MCF 10A (cell line): ENCODE measurements at regions not wholly inside any gene's neighbourhood (a gene's known extent, or its start where the extent isn't known, plus 50 kb on each side); places are given as distances from the start of the nearest gene placed in this dataset.

Experiments used
- BruUV-seq: library from RNA; stranded (reverse); fragments of 400-500 nt; replicated peaks from 2 replicates; lab custom pipeline; 2021; lab: Mats Ljungman, UMichigan
- CTCF ChIA-PET: fragments of 300-600 bp; sonication (Branson Sonifier 250); formaldehyde crosslinking; extraction: SDS; loops from one replicate; lab custom pipeline; 2021; ENCODE audit warnings: antibody characterized with exemption, inconsistent platforms; lab: Yijun Ruan, JAX
- POLR2A ChIA-PET: fragments of 300-600, 350-650 bp; sonication (Branson Sonifier 250); formaldehyde crosslinking; extraction: SDS; loops from one replicate; lab custom pipeline; 2020; ENCODE audit warnings: antibody characterized with exemption, inconsistent platforms; lab: Yijun Ruan, JAX
- DNase-seq: peaks from one replicate; pipeline ENCODE4 v3.0.0-alpha.2; 2018; ENCODE audit not compliant: unreplicated experiment
- H3K27ac Mint-ChIP-seq: one replicate; pipeline ENCODE4 v1.8.0; 2022; ENCODE audit warnings: mild to moderate bottlenecking, low read depth, mixed read lengths; ENCODE audit not compliant: unreplicated experiment
- H3K27me3 Mint-ChIP-seq: one replicate; pipeline ENCODE4 v1.8.0; 2022; ENCODE audit warnings: mixed read lengths; ENCODE audit not compliant: insufficient read depth, unreplicated experiment
- H3K36me3 Mint-ChIP-seq: one replicate; pipeline ENCODE4 v1.8.0; 2022; ENCODE audit warnings: mild to moderate bottlenecking, moderate library complexity, mixed read lengths; ENCODE audit not compliant: insufficient read depth, unreplicated experiment
- H3K4me1 Mint-ChIP-seq: one replicate; pipeline ENCODE4 v1.8.0; 2022; ENCODE audit warnings: mixed read lengths; ENCODE audit not compliant: insufficient read depth, unreplicated experiment
- H3K4me3 Mint-ChIP-seq: one replicate; pipeline ENCODE4 v1.8.0; 2022; ENCODE audit warnings: mild to moderate bottlenecking, moderate library complexity, mixed read lengths; ENCODE audit not compliant: unreplicated experiment
- H3K9me3 Mint-ChIP-seq: one replicate; pipeline ENCODE4 v1.8.0; 2022; ENCODE audit warnings: mixed read lengths; ENCODE audit not compliant: unreplicated experiment
- intact Hi-C: fragments of 100-400 bp; cut with micrococcal nuclease; formaldehyde crosslinking; loops from 2 replicates; pipeline ENCODE4 v1.14.1; 2022
- TF ChIP-seq, protein P1 (sequence below): fragments of 200-600 bp; IDR thresholded peaks from one replicate; pipeline ENCODE4 v1.8.0; 2022; ENCODE audit warnings: antibody characterized with exemption, mild to moderate bottlenecking; ENCODE audit not compliant: unreplicated experiment

DNA sequence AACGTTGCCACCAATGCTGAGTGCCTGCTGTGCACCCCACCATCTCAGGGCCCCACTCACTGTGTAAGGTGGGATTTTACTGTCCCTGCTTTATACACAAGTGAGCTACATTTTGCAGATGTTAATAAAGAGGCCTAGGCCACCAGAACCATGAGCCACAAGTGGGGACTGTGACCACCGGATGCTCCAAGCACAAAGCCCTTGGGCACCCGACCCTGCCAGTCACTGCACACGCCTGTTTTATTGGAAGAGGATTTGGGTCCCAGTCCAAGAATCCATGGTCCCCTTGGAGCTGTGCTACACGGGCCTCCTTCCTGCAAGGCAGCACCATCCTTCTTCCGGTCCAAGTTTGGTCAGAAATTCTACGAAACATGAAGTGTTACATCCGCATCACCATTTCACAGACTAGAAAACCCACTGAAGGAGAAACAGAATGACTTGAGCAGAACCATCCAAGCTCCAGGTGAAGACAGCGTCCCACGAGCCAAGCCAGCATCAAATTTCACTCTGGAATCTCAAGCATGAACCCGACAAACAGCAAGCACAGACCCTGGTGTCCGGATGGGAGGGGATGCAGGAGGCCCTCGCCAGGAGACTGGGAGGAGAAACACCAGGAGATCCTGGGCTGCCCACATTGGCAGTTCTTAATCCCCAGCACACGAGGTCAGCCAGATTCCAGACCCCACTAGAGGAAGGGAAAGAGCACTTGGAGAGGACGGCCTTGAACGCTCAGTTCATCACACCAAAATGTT is 226.9 kb downstream of the DLL1 start:
- Mint-ChIP-seq H3K4me1 (no peaks in the 10 kb centered on the region), H3K27ac (no peak overlapping the region), H3K4me3 (no peak overlapping the region), H3K27me3 (peaks cover 20% of the 10 kb centered on the region), H3K9me3 (no peaks in the 10 kb centered on the region), H3K36me3 (no peaks in the 10 kb centered on the region)
- BruUV-seq: no TSS peak
- TF ChIP-seq, protein P1, sequence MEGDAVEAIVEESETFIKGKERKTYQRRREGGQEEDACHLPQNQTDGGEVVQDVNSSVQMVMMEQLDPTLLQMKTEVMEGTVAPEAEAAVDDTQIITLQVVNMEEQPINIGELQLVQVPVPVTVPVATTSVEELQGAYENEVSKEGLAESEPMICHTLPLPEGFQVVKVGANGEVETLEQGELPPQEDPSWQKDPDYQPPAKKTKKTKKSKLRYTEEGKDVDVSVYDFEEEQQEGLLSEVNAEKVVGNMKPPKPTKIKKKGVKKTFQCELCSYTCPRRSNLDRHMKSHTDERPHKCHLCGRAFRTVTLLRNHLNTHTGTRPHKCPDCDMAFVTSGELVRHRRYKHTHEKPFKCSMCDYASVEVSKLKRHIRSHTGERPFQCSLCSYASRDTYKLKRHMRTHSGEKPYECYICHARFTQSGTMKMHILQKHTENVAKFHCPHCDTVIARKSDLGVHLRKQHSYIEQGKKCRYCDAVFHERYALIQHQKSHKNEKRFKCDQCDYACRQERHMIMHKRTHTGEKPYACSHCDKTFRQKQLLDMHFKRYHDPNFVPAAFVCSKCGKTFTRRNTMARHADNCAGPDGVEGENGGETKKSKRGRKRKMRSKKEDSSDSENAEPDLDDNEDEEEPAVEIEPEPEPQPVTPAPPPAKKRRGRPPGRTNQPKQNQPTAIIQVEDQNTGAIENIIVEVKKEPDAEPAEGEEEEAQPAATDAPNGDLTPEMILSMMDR: no peak
- intact Hi-C loops: no loop called here
- no peak for DNase-seq
- ChIA-PET CTCF (interaction anchor here (0.6 kb wide), 1 partner anchor 1017 kb away, joined by 4 read pairs; no protein-coding TSS in a partner anchor), POLR2A (no interaction called here)

DNA sequence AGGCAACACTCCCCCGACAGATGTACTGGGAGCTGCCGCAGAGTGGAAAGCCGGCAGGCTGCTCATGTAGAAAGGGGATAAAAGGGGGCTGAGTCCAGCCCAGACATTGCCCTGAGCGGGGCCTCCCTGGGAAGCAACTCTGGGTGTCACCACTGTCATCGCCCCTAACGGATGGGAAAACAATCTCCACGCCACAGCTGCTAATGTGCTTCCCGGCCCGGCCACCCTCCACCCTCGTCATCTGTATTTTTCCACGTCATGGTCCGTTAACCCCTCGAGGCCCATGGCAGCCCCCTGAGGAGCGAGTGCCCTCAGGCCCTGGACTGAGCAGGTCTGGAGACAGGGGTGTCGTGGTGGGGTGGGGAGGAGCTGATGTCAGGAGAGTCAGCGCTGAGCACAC is 227.4 kb downstream of the DLL1 start:
- ChIA-PET POLR2A (no interaction called here), CTCF (interaction anchor here (0.6 kb wide), 1 partner anchor 1017 kb away, joined by 4 read pairs; no protein-coding TSS in a partner anchor)
- no peak overlapping the region for H3K4me3 Mint-ChIP-seq
- DNase-seq: no peak
- no peaks in the 10 kb centered on the region for H3K4me1 Mint-ChIP-seq
- no peaks in the 10 kb centered on the region for H3K36me3 Mint-ChIP-seq
- no peak overlapping the region for H3K27ac Mint-ChIP-seq
- H3K9me3 Mint-ChIP-seq: no peaks in the 10 kb centered on the region
- TF ChIP-seq, protein P1: no peak
- intact Hi-C loops: no loop called here
- peaks cover 16% of the 10 kb centered on the region for H3K27me3 Mint-ChIP-seq
- BruUV-seq: no TSS peak

DNA sequence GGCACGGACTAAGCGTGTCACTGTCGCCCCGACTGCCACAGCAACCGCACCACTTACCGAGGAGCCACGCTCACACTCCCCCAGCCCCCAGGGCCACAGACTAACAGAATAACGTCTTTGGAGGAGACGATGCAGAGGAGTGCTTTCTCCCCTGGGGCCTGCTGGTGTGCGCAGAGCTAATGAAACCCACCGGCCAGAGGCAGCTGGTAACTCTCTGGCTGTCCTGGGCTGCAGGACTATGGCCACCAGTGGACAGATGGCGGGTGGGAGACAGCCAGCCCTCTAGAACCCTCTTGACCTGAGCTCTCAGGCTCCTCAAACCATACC is 228.0 kb downstream of the DLL1 start:
- BruUV-seq: no TSS peak
- H3K4me3 Mint-ChIP-seq: no peak overlapping the region
- no peak overlapping the region for H3K27ac Mint-ChIP-seq
- intact Hi-C loops: no loop called here
- no peak for DNase-seq
- CTCF ChIA-PET: no interaction called here
- H3K36me3 Mint-ChIP-seq: no peaks in the 10 kb centered on the region
- TF ChIP-seq, protein P1: no peak
- peaks cover 16% of the 10 kb centered on the region for H3K27me3 Mint-ChIP-seq
- POLR2A ChIA-PET: no interaction called here
- H3K4me1 Mint-ChIP-seq: no peaks in the 10 kb centered on the region
- no peaks in the 10 kb centered on the region for H3K9me3 Mint-ChIP-seq

DNA sequence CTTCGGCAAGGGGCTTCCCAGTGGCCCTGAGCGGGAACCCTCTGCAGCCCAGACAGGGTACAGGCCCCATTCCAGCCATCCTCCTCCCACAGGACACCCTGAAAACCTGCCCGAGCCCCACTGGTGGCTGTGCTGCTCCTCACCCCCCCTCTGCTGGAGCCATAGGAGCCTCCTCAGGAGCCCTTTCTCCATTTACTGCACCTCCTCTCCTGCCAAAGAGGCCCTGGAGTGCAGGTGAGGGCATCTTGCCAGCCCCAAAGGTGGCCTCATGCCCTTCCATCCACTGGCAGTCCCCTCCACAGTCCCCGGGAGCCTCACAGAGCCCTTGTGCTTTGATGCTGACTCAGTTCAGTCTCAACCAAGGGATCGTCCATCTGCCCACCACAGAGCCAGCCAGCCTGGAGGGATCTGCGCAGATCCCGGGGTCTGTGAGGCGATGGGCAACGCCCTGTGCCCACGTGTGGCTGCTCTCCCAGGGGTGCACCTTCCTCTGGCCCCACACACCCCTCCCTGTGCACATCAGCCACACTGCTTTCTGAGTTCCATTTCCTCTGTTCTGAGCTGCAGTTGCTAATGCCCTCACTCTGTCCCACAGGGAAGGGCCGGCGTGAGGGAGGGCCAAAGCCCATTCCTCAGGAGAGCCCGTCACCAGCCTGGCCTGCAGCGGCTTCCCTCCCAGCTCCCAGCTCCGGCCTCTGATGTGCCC is 228.5 kb downstream of the DLL1 start:
- Mint-ChIP-seq H3K9me3 (no peaks in the 10 kb centered on the region), H3K27ac (no peak overlapping the region), H3K4me3 (no peak overlapping the region), H3K36me3 (no peaks in the 10 kb centered on the region), H3K27me3 (peaks cover 16% of the 10 kb centered on the region), H3K4me1 (no peaks in the 10 kb centered on the region)
- intact Hi-C loops: no loop called here
- POLR2A ChIA-PET: no interaction called here
- TF ChIP-seq, protein P1: no peak
- CTCF ChIA-PET: interaction anchor here (0.8 kb wide), 1 partner anchor 222 kb away, joined by 4 read pairs; no protein-coding TSS in a partner anchor
- no TSS peak for BruUV-seq
- DNase-seq: no peak
